Progenitor cell of endocrine pancreas (in vitro differentiated cells): ENCODE measurements at regions not wholly inside any gene's neighbourhood (a gene's known extent, or its start where the extent isn't known, plus 50 kb on each side); places are given as distances from the start of the nearest gene placed in this dataset.

Experiments
- DNase-seq: peaks from one replicate; pipeline ENCODE4 v3.0.0; 2021; ENCODE audit warnings: low spot score; ENCODE audit not compliant: unreplicated experiment
- H3K27ac Mint-ChIP-seq: 2 replicates; pipeline ENCODE4 v1.8.0; 2021; ENCODE audit warnings: mild to moderate bottlenecking, moderate library complexity, mixed read lengths
- H3K27me3 Mint-ChIP-seq: 2 replicates; pipeline ENCODE4 v1.8.0; 2021; ENCODE audit warnings: mixed read lengths
- H3K36me3 Mint-ChIP-seq: 2 replicates; pipeline ENCODE4 v1.8.0; 2022; ENCODE audit warnings: mixed read lengths; ENCODE audit not compliant: insufficient read depth
- H3K4me1 Mint-ChIP-seq: 2 replicates; pipeline ENCODE4 v1.8.0; 2021; ENCODE audit warnings: low read depth, mixed read lengths
- H3K4me3 Mint-ChIP-seq: 2 replicates; pipeline ENCODE4 v1.8.0; 2021; ENCODE audit warnings: low read depth, mild to moderate bottlenecking, moderate library complexity, mixed read lengths
- H3K9me3 Mint-ChIP-seq: 2 replicates; pipeline ENCODE4 v1.8.0; 2021; ENCODE audit warnings: low read depth, mixed read lengths
- CTCF ChIP-seq: fragments of 200-600 bp; sonication (generic); IDR thresholded peaks from one replicate; pipeline ENCODE4 v1.5.0; 2021; ENCODE audit warnings: antibody characterized with exemption, mild to moderate bottlenecking; ENCODE audit not compliant: unreplicated experiment

- TF ChIP-seq CTCF = no peak
- H3K36me3 Mint-ChIP-seq = no peaks in the 10 kb centered on the region
- H3K9me3 Mint-ChIP-seq = no peaks in the 10 kb centered on the region
- H3K4me1 Mint-ChIP-seq = no peaks in the 10 kb centered on the region
- no peaks in the 10 kb centered on the region for H3K27me3 Mint-ChIP-seq
- DNase-seq = no peak
- H3K4me3 Mint-ChIP-seq = no peak overlapping the region
- no peak overlapping the region for H3K27ac Mint-ChIP-seq
These were observed 262.8 kb downstream of the LTN1 start for GRCh38 chr21:28729887-28730286.

DNA sequence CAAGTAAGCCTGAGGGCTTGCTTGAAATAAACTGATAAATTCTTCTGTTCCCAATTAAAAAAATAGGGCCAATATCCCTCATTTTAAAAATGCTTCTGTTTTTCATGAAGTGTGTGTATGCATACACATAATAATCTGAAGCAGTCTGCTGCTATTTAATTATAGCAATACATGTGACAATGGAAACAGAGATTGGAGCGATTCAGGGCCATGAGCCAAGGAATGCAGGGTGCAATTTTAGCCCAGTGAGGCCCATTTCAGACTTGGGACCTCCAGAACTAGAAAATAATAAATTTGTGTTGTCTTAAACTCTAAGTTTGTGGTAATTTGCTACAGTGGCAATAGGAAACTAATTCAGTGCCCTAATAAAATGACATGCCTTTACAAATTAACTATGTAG is 264.9 kb downstream of the LTN1 start:
- Mint-ChIP-seq H3K4me1 (no peaks in the 10 kb centered on the region), H3K27ac (no peak overlapping the region), H3K27me3 (no peaks in the 10 kb centered on the region), H3K36me3 (no peaks in the 10 kb centered on the region), H3K4me3 (no peak overlapping the region), H3K9me3 (no peaks in the 10 kb centered on the region)
- DNase-seq = no peak
- no peak for TF ChIP-seq CTCF

GRCh38 chr21:28725396-28725795 is 267.3 kb downstream of the LTN1 start:
- Mint-ChIP-seq H3K4me3 (no peak overlapping the region), H3K27me3 (no peaks in the 10 kb centered on the region), H3K36me3 (no peaks in the 10 kb centered on the region), H3K9me3 (no peaks in the 10 kb centered on the region), H3K27ac (no peak overlapping the region), H3K4me1 (no peaks in the 10 kb centered on the region)
- TF ChIP-seq CTCF = no peak
- DNase-seq = no peak

GRCh38 chr21:28723646-28724045 is 269.0 kb downstream of the LTN1 start:
- no peak for TF ChIP-seq CTCF
- H3K36me3 Mint-ChIP-seq = no peaks in the 10 kb centered on the region
- DNase-seq = no peak
- H3K27ac Mint-ChIP-seq = no peak overlapping the region
- no peaks in the 10 kb centered on the region for H3K27me3 Mint-ChIP-seq
- no peaks in the 10 kb centered on the region for H3K4me1 Mint-ChIP-seq
- no peak overlapping the region for H3K4me3 Mint-ChIP-seq
- no peaks in the 10 kb centered on the region for H3K9me3 Mint-ChIP-seq

GRCh38 chr21:28719723-28720122 is 273.0 kb downstream of the LTN1 start:
- Mint-ChIP-seq H3K36me3 (no peaks in the 10 kb centered on the region), H3K9me3 (peaks cover 14% of the 10 kb centered on the region), H3K4me3 (no peak overlapping the region), H3K27ac (no peak overlapping the region), H3K27me3 (no peaks in the 10 kb centered on the region), H3K4me1 (peaks cover under 1% of the 10 kb centered on the region)
- TF ChIP-seq CTCF = no peak
- no peak for DNase-seq
